NOMO-1 treated with dmso at 0.1 percent for 144 hours (cell line): ENCODE measurements at regions not wholly inside any gene's neighbourhood (a gene's known extent, or its start where the extent isn't known, plus 50 kb on each side); places are given as distances from the start of the nearest gene placed in this dataset.

Experiments used
- DNase-seq: peaks from one replicate; lab custom pipeline; 2025; ENCODE audit not compliant: unreplicated experiment; lab: John Stamatoyannopoulos, UW

GRCh38 chr1:8204826-8205225 lies 113.1 kb upstream of the SLC45A1 start:
- DNase-seq: no peak

- DNase-seq: no peak
Observed at GRCh38 chr1:8203551-8203950, 114.4 kb upstream of the SLC45A1 start.

GRCh38 chr1:8203056-8203455 lies 114.9 kb upstream of the SLC45A1 start:
- DNase-seq: no peak

- no peak for DNase-seq
Observed at GRCh38 chr1:8202182-8202905, 115.6 kb upstream of the SLC45A1 start.

GRCh38 chr1:8201331-8201861 lies 116.5 kb upstream of the SLC45A1 start:
- no peak for DNase-seq

- no peak for DNase-seq
Observed at GRCh38 chr1:8200317-8201115, 117.4 kb upstream of the SLC45A1 start.

- no peak for DNase-seq
Observed at GRCh38 chr1:8198522-8198921, 119.4 kb upstream of the SLC45A1 start.

GRCh38 chr1:8197493-8198282 lies 120.2 kb upstream of the SLC45A1 start:
- DNase-seq: no peak

- DNase-seq: no peak
Observed at GRCh38 chr1:8194481-8195227, 123.3 kb upstream of the SLC45A1 start.

- DNase-seq: no peak
Observed at GRCh38 chr1:8193840-8194406, 124.0 kb upstream of the SLC45A1 start.

- no peak for DNase-seq
Observed at GRCh38 chr1:8191474-8191873, 126.4 kb upstream of the SLC45A1 start.

GRCh38 chr1:8189931-8190483 lies 127.9 kb upstream of the SLC45A1 start:
- DNase-seq: no peak

GRCh38 chr1:8185400-8185799 lies 132.5 kb upstream of the SLC45A1 start:
- no peak for DNase-seq

- DNase-seq: no peak
Observed at GRCh38 chr1:8184301-8184700, 133.6 kb upstream of the SLC45A1 start.

- DNase-seq: no peak
Observed at GRCh38 chr1:8182034-8182761, 135.7 kb upstream of the SLC45A1 start.

GRCh38 chr1:8179132-8179793 lies 138.7 kb upstream of the SLC45A1 start:
- DNase-seq: no peak

- DNase-seq: no peak
Observed at GRCh38 chr1:8176279-8176678, 141.6 kb upstream of the SLC45A1 start.

- no peak for DNase-seq
Observed at GRCh38 chr1:8174807-8175206, 143.1 kb upstream of the SLC45A1 start.
